SH-SY5Y (cell line): ENCODE measurements at regions not wholly inside any gene's neighbourhood (a gene's known extent, or its start where the extent isn't known, plus 50 kb on each side); places are given as distances from the start of the nearest gene placed in this dataset.

ENCODE experiments used
- GATA2 ChIP-seq: IDR thresholded peaks from 2 replicates; pipeline ENCODE4 v1.6.1; 2011; ENCODE audit warnings: mild to moderate bottlenecking, low read depth, low read length
- GATA3 ChIP-seq: IDR thresholded peaks from 2 replicates; pipeline ENCODE4 v1.6.1; 2011; ENCODE audit warnings: low read depth, mild to moderate bottlenecking, low read length, moderate library complexity

DNA sequence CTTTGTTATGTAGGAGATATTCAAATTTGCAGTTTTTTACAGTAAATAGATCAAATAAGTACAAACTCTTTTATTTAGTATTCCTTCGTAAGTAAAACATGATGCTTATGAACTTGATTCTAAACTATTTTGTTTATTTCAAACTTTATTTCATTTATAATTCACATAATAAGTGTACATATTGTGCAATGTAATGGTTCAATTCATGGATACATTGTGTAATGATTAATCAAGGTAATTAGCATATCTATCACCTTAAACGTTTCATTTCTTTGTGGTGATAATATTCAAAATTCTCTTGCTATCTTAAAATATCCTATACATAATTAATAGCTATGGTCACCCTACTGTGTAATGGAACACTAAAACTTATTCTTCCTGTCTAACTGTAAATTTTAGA, 525.9 kb upstream of the ZNF804A start:
- TF ChIP-seq GATA3 (no peak), GATA2 (no peak)
